Kidney glomerular epithelial cell (primary cell): ENCODE measurements at regions not wholly inside any gene's neighbourhood (a gene's known extent, or its start where the extent isn't known, plus 50 kb on each side); places are given as distances from the start of the nearest gene placed in this dataset.

ENCODE experiments used
- DNase-seq: peaks from one replicate; lab custom pipeline; 2025; lab: John Stamatoyannopoulos, UW

DNA sequence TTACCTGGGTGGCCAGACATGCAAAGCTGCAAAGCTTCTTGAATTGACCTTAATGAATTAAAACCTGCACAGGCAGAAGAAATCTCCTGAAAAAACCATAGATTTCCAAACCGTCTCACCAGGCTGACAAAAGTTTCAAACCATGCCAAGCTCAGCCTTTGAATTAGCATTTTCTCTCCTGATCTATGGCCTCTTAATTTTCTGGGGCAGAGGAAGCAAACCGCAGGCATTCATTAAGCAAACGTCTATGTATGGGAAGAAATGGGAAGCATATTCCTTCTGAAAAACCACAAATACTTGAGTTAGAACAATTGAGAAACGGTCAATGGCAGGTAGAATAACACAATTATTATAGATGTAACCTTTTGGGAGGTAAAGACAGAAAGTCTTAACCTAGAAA is 500.2 kb upstream of the NR2F2 start:
- DNase-seq, result no peak

DNA sequence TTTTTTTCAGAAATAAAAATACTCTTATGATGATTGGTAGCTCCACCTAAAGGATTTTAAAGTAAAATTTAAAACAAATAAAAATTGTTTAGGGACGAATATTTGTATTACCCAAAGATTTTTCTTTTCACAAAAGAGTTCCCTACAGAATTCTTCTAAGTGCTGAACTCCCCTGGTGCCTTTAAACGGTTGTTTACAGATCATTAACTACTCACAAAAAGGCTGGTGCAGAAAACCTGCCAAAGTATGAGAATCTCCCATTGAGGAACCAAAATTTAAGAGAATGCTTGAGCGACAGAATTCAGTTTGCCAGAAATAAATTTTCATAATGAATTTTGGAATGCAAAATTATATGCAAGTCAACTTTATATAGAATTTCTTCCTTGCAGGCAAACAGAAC is 497.8 kb upstream of the NR2F2 start:
- DNase-seq, result no peak

- DNase-seq, result no peak
Measured at GRCh38 chr15:95834028-95834804, 496.3 kb upstream of the NR2F2 start.

- no peak for DNase-seq
Measured at GRCh38 chr15:95836536-95836935, 494.0 kb upstream of the NR2F2 start.

DNA sequence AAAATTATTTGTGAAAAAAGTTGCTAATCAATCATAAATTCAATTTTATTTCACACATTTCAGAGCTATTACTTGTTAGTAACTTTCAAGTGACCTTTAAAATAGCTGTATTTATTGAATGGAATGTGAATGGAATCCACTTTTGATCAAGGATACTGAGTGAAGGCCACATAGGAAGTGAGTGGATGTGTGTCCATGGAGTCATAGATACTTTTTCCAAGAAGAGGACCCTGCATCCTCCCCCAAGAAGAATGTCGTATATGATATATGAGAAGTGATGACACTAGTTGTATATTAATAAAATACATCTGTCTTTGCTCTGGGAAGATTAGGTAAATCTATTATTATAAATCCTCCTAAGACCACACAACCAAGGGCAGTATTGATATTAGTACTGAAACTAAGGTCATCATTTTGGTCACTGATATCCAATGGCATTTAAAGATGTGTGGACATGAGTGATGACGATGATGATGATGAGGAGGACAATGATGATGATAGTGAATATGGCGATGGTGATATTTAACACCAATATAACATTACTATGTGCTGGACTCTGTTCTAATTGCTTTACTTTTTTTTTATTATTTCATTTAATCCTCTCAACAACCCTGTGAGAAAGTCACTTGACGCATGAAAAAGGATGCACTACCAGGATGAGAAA is 493.0 kb upstream of the NR2F2 start:
- no peak for DNase-seq

DNA sequence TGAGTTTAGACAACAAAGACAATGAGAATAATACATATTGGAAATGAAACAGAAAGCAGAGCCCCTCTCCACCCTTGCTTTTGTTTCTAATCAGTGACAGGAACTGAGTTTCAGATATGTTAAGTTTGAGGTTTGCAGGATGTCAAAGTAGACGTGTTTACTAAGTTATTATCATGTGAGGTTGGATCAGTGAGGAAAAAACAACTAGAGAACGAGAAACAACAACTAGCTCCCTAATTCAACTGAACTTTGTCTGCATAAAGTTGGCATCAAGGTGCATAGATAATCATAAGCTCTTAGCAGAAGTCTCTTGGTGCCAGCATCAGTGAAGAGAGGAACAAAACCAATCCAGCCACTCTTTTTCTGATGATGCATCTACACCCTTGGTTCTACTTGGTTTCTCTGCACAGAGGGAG is 491.1 kb upstream of the NR2F2 start:
- DNase-seq, result no peak

- DNase-seq, result peak; percentile 3
Measured at GRCh38 chr15:95840004-95840403, 490.5 kb upstream of the NR2F2 start.

DNA sequence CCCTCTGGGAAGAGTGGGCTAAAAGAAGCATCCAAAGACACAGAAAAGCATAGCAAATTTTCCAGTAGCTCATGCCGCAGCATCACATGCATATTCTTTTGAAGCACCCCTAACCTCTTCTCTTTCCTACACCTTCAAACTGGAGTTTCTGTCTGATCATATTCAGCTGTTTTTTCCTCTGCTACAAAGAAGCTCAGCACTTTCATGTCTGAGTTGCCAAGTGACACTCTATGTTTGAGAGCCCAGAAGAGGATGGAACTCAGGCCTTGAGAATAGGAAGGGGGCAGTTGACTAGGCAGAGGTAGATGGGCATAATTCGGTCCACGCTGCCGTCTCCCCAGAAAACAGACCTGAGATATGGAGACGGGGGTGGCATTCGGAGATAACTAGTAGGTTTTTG is 489.6 kb upstream of the NR2F2 start:
- no peak for DNase-seq

DNA sequence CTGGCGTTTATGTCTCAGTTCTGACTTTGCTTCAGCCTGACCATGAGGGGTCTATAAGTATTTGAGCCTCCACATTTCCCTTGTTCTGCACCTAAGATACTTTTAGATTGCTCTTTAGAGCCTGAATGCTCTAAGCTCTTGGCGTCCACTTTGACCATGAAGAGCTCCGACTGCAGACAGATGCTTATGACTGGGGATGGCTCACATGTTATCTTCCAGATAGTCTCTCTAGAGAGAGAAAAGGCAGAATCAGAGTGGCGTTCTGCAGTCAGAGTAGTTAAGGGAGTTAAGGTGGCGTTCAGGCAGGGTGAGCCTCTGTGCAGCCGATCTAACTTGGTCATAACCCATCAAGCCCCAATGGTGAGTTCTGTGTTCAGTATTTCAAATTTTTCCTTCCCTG is 487.9 kb upstream of the NR2F2 start:
- DNase-seq, result no peak

DNA sequence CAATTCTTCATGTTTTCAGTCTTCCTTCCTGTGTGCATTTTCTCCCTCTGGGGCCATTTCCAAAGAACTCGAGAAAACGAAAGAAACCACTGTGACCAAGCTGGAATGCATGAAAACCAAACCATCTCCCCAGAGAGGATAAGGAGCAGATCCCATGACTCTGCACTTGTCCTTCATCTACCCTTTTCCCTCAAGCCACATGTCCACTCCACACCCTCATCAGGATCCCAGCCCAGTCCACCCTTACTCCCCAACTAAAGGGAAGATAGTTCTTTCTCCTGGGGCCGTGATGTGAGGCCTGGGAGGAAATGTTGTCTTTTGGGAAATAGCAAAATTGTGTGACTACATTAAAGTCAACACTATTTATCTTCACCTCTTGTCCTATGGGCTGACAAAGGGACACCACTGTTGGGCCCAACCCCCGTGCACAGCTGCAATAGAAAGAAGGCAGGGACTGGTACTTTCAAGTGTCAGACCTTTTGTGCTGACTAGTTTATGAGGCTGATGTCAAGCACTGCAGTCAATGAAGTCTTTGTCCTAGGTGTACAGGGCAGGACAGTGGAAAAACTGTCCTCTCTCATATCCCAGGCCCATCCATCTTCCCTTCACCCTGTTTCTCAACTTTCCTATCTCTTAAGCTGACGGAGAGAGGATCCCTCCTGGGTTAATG is 487.1 kb upstream of the NR2F2 start:
- no peak for DNase-seq

- no peak for DNase-seq
Measured at GRCh38 chr15:95845862-95846515, 484.5 kb upstream of the NR2F2 start.

DNA sequence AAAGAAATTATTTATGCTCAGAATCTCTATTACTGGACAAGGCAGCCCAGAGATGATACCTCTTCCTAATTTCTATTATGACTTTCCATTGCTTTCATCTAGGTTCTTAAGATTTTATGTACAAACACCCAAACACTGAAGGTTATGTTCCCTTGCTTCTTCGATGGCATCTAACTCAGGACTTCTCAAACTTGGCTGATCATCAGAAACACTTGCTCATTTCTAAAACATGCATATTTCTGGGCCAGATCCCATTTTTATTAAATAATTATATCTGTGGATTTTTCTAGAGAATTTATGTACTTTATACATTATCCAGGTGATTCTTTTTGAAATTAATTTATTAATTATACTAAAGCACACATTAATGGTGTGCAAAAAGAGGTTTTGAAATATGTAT is 482.4 kb upstream of the NR2F2 start:
- DNase-seq, result no peak

- no peak for DNase-seq
Measured at GRCh38 chr15:95850837-95851236, 479.7 kb upstream of the NR2F2 start.

DNA sequence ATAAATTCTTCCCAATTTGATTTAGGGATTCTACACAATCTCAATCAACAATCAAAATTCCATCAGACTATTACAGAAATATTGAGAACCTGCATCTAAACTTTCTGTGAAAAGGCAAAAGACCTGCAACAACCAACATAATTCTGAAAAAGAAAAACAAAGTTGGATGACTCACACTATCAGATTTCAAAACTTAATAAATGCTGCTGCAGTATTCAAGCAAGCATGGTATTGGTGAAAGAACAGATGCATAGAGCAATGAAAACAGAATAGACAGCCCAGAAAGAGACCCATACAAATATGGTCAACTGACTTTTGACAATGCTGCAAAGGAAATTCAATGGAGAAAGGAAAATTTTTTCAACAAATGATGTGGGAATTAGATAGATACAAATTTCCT is 477.1 kb upstream of the NR2F2 start:
- DNase-seq, result no peak

GRCh38 chr15:95857124-95857757 is 473.3 kb upstream of the NR2F2 start:
- DNase-seq, result peak; percentile 21

GRCh38 chr15:95857758-95858157 is 472.7 kb upstream of the NR2F2 start:
- DNase-seq, result no peak

GRCh38 chr15:95860406-95860805 is 470.1 kb upstream of the NR2F2 start:
- DNase-seq, result no peak

DNA sequence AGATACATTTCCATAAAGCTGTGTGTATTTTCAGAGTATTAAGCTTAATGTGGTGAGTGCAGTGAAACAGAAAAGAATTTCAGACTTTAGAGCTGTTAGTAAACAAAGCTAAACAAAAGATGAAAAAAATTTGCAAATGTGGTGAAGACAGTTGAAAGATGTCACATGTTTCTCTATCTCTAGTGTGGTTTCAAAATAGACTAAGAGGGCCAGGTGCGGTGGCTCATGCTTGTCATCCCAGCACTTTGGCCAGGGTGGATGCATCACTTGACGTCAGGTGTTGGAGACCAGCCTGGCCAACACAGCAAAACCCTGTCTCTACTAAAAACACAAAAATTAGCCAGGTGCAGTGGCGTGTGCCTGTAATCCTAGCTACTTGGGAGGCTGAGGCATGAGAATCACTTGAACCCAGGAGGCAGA is 466.0 kb upstream of the NR2F2 start:
- no peak for DNase-seq

DNA sequence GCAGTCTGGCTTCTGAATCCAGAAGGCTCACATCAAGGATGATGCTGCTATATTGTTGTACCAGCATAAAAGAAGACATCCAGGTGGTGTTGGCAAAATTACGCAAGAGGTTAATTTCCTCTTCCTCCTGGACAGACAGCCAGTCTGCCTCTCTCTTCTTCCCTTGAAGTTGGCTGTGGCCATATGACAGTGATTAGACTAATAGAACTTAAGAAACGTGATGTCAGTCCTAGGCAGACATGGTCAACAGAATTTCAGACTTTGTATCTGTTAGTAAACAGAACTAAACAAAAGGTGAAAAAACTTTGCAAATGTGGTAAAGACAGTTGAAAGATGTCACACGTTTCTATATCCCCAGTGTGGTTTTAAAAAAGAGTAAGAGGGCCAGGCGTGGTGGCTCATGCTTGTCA is 465.2 kb upstream of the NR2F2 start:
- no peak for DNase-seq

DNA sequence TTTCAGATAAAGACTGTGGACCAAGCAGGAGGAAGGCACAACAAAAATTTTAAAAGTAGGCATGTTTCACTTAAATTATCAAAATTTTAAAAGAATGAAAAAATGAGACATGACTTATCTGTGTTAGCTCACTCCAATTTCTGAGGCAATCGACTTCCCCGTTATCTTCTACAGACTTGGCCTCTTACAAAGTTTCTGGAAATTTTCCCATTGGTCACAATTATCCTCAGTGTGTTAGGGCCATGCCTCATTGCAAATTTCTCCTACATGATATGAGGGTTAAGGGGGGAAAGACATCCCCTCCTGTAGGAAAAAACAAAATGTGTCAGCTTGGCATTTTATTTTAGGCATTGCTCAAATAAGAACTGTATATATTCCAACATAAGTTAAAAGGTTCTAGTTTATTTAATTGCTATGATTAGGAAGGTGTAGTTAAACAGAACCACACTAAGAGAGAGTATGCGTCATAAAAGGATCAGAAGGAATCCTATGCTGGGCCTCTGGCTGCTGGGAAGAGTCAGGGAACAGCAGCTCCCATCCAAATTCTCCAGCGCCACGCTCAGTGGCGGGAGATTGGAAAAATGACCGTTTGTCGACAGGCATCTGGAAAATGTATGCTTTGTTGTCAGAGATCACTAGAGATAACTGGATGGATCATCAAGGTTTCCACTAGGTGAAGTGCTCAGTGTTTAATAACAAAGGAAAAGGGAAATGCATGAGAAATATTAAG is 463.6 kb upstream of the NR2F2 start:
- DNase-seq, result no peak

DNA sequence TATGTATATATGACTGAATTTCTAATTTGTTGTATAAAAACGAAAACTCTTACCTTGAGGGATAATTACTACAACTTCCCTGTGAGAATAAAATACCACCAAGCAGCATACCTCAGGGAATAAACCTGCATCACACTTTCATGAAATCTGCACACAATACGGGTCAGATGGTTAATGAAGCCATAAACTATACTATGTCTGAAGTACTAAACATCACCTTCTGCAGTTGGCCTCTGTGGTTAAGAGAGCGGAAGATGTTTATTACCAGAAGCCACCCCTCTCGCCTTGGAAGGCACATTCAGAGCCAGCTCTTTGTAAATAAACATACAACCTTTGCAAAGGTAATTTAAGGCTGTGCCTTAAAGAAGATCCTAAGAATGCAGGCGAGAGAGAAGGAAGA is 462.1 kb upstream of the NR2F2 start:
- no peak for DNase-seq

DNA sequence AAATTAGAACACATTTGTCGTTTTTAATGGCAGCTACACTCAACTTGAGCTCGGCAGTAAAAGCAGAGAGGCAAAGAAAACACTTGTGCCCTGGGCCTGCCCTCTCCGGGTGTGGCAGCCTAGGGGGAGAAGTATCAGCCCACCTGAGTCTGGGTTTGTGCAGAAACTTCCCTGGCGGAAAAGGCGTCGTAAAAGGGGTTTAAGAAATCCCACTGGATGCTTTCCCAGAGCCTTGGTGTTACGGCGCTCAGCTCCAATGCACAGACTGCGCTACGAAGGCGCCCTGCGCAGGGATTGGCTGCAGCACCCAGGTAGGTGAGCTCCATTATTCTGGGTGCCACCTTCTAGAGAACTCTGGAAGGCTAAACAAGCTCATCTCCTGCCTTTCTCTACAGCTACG is 461.5 kb upstream of the NR2F2 start:
- no peak for DNase-seq
